NT2/D1 (cell line): ENCODE measurements at regions not wholly inside any gene's neighbourhood (a gene's known extent, or its start where the extent isn't known, plus 50 kb on each side); places are given as distances from the start of the nearest gene placed in this dataset.

Source experiments
- DNase-seq: peaks from one replicate; pipeline ENCODE4 v3.0.0-alpha.2; 2011; ENCODE audit warnings: low read depth, low spot score
- H3K27me3 ChIP-seq: 2 replicates; pipeline ENCODE4 v1.6.0; 2011; ENCODE audit warnings: mild to moderate bottlenecking; ENCODE audit not compliant: insufficient read length, insufficient read depth
- H3K36me3 ChIP-seq: 2 replicates; pipeline ENCODE4 v1.6.1; 2011; ENCODE audit warnings: mild to moderate bottlenecking, low read length, mixed read lengths; ENCODE audit not compliant: insufficient read depth, insufficient read length
- H3K4me1 ChIP-seq: 2 replicates; pipeline ENCODE4 v1.5.1; 2011; ENCODE audit not compliant: insufficient read depth, insufficient read length
- H3K4me3 ChIP-seq: 2 replicates; pipeline ENCODE4 v1.5.1; 2011; ENCODE audit warnings: low read depth; ENCODE audit not compliant: insufficient read length
- H3K9ac ChIP-seq: 2 replicates; pipeline ENCODE4 v1.6.0; 2011; ENCODE audit warnings: low read depth; ENCODE audit not compliant: insufficient read length
- H3K9me3 ChIP-seq: 2 replicates; pipeline ENCODE4 v1.5.1; 2011; ENCODE audit warnings: mild to moderate bottlenecking, low read length; ENCODE audit not compliant: insufficient read depth
- SUZ12 ChIP-seq: IDR thresholded peaks from 2 replicates; pipeline ENCODE4 v1.6.1; 2011; ENCODE audit not compliant: insufficient read length, insufficient read depth; ENCODE audit errors: extremely low read depth
- YY1 ChIP-seq: IDR thresholded peaks from 2 replicates; pipeline ENCODE4 v1.6.1; 2011; ENCODE audit not compliant: insufficient read length, insufficient read depth
- ZNF274 ChIP-seq: IDR thresholded peaks from 2 replicates; pipeline ENCODE4 v1.6.1; 2011; ENCODE audit warnings: mild to moderate bottlenecking, low read depth, low read length

- no peak overlapping the region for H3K9ac ChIP-seq
- TF ChIP-seq YY1 (no peak), ZNF274 (no peak), SUZ12 (no peak)
- no peak overlapping the region for H3K4me3 ChIP-seq
- no peaks in the 10 kb centered on the region for H3K27me3 ChIP-seq
- H3K9me3 ChIP-seq: no peaks in the 10 kb centered on the region
- no peak for DNase-seq
- H3K4me1 ChIP-seq: no peaks in the 10 kb centered on the region
- H3K36me3 ChIP-seq: no peaks in the 10 kb centered on the region
Measured at GRCh38 chr2:199690225-199690624, 160.8 kb downstream of the FTCDNL1 start.

- Histone ChIP-seq H3K9me3 (no peaks in the 10 kb centered on the region), H3K4me1 (no peaks in the 10 kb centered on the region), H3K9ac (no peak overlapping the region), H3K36me3 (no peaks in the 10 kb centered on the region), H3K4me3 (no peak overlapping the region), H3K27me3 (no peaks in the 10 kb centered on the region)
- TF ChIP-seq SUZ12 (no peak), ZNF274 (no peak), YY1 (no peak)
- no peak for DNase-seq
Measured at GRCh38 chr2:199685669-199686068, 165.3 kb downstream of the FTCDNL1 start.

DNA sequence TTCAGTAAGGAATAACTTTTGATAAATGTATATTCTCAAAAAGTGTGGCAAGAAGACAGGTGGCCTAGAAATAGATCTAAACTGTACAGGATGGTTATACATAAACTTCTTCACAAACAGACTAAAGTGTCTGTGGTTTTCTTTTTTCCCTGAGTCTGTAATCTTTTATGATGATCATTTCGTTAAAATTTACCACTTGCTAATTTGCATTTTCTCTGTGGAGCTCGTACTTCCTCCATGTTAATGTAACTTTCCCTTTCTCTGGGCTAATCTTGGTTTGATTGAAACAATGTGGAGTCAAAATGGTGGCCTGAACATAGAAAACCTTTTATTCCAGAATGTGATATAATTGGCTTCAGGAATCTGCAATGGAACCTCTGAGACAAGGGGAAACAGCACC, 166.2 kb downstream of the FTCDNL1 start:
- H3K9ac ChIP-seq: no peak overlapping the region
- no peaks in the 10 kb centered on the region for H3K4me1 ChIP-seq
- H3K4me3 ChIP-seq: no peak overlapping the region
- no peak for DNase-seq
- H3K36me3 ChIP-seq: no peaks in the 10 kb centered on the region
- no peak for TF ChIP-seq YY1
- TF ChIP-seq SUZ12: no peak
- no peak for TF ChIP-seq ZNF274
- no peaks in the 10 kb centered on the region for H3K9me3 ChIP-seq
- no peaks in the 10 kb centered on the region for H3K27me3 ChIP-seq

DNA sequence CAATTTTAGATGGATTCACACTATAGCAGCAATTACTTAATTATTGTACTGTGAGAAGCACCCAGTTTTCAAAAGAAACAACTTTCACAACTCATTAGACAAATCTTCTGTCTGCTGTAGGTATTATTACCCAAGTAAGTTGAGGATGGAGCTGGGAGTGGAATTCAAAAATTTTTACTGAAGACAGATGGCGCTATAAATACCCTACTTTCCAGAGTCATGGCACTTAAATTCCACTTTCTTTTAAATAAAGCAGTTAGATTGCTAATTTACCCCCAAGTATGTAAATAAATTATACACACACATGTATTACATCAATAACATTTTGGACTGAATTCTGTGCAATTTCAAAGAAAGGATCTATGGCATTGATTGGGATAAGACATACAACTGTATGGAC, 166.8 kb downstream of the FTCDNL1 start:
- no peaks in the 10 kb centered on the region for H3K27me3 ChIP-seq
- H3K36me3 ChIP-seq: no peaks in the 10 kb centered on the region
- DNase-seq: no peak
- TF ChIP-seq ZNF274: no peak
- TF ChIP-seq SUZ12: no peak
- no peak for TF ChIP-seq YY1
- no peak overlapping the region for H3K9ac ChIP-seq
- H3K4me3 ChIP-seq: no peak overlapping the region
- no peaks in the 10 kb centered on the region for H3K9me3 ChIP-seq
- H3K4me1 ChIP-seq: no peaks in the 10 kb centered on the region

DNA sequence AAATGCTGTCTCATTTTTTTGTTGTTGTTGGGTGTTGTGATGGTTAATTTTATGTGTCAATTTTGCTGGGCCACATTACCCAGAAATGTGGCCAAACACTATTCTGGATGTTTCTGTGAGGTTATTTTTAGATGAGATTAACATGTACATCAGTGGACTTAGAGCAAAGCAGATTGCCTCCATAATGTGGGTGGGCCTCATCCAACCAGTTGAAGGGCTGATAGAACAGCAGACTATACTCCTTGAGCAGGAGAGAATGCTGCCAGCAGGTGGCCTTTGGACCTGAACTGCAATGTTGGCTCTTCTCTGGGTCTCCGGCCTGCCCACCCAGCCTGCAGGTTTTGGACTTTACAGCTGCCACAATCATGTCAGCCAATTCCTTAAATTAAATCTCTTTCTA, 169.0 kb downstream of the FTCDNL1 start:
- no peaks in the 10 kb centered on the region for H3K4me1 ChIP-seq
- no peaks in the 10 kb centered on the region for H3K36me3 ChIP-seq
- no peak overlapping the region for H3K9ac ChIP-seq
- H3K4me3 ChIP-seq: no peak overlapping the region
- H3K9me3 ChIP-seq: no peaks in the 10 kb centered on the region
- DNase-seq: no peak
- no peaks in the 10 kb centered on the region for H3K27me3 ChIP-seq
- TF ChIP-seq SUZ12 (no peak), YY1 (no peak), ZNF274 (no peak)

DNA sequence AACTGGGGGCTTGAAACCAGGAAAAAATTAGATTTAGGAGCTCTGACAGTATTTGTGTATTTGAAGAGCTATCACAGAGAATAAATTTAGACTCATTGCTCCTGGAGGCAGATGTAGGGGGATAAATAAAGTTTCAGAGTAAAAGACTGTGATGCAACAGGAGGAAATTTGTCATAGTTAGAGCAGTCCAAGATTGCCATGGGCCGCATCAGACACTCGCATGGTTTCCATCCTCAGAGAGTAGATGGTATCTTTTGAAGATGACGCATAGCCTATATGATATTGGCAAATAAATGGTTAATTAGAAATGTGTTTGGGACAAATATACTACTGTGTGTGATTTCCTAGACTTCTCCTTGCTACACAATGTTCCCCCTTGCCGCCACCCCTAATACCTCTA, 170.5 kb downstream of the FTCDNL1 start:
- Histone ChIP-seq H3K36me3 (no peaks in the 10 kb centered on the region), H3K9ac (no peak overlapping the region), H3K4me1 (no peaks in the 10 kb centered on the region), H3K27me3 (no peaks in the 10 kb centered on the region), H3K9me3 (no peaks in the 10 kb centered on the region), H3K4me3 (no peak overlapping the region)
- no peak for TF ChIP-seq ZNF274
- no peak for TF ChIP-seq YY1
- TF ChIP-seq SUZ12: no peak
- DNase-seq: no peak

DNA sequence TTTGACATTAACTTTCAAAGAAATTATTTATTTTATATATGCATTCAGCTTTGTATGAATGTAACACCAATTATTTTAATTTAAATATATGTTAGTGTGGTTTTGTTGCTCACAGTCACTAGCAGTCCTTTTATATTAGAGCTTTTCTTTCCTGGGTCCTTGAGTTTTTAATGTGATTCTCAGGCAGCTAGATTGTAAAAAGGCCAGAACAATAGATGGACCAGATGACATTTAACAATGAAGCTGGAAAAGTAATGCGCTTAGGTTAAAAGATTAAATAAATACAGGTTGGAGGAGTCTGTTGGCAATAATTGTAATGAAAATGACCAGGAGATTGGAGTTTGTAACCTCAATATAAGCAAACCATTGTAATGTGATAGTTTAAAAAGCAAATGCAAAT, 171.1 kb downstream of the FTCDNL1 start:
- no peaks in the 10 kb centered on the region for H3K36me3 ChIP-seq
- no peaks in the 10 kb centered on the region for H3K4me1 ChIP-seq
- TF ChIP-seq SUZ12 (no peak), YY1 (no peak), ZNF274 (no peak)
- no peaks in the 10 kb centered on the region for H3K9me3 ChIP-seq
- no peak for DNase-seq
- no peak overlapping the region for H3K4me3 ChIP-seq
- no peaks in the 10 kb centered on the region for H3K27me3 ChIP-seq
- no peak overlapping the region for H3K9ac ChIP-seq

GRCh38 chr2:199677881-199678280, 173.1 kb downstream of the FTCDNL1 start:
- Histone ChIP-seq H3K27me3 (no peaks in the 10 kb centered on the region), H3K36me3 (no peaks in the 10 kb centered on the region), H3K4me3 (no peak overlapping the region), H3K4me1 (no peaks in the 10 kb centered on the region), H3K9ac (no peak overlapping the region), H3K9me3 (no peaks in the 10 kb centered on the region)
- no peak for DNase-seq
- no peak for TF ChIP-seq ZNF274
- no peak for TF ChIP-seq SUZ12
- TF ChIP-seq YY1: no peak
